SK-N-SH treated with all-trans-retinoic acid at 6 μM for 48 hours (cell line): ENCODE measurements at regions not wholly inside any gene's neighbourhood (a gene's known extent, or its start where the extent isn't known, plus 50 kb on each side); places are given as distances from the start of the nearest gene placed in this dataset.

Experiments
- ATAC-seq: fragments of 200-7000 bp; cut with Tn5 transposase; 3 replicates; pipeline ENCODE4 v1.9.1; 2020; ENCODE audit warnings: mild to moderate bottlenecking, moderate library complexity
- ARNTL ChIP-seq: fragments of 450-650 bp; formaldehyde crosslinking; IDR thresholded peaks from 2 replicates; pipeline ENCODE4 v1.5.0; 2020; ENCODE audit warnings: low read depth, mild to moderate bottlenecking, moderate library complexity, borderline replicate concordance
- BACH2 ChIP-seq: fragments of 250-450 bp; sonication (Bioruptor Pico); IDR thresholded peaks from 2 replicates; pipeline ENCODE4 v1.9.0; 2021; ENCODE audit warnings: mild to moderate bottlenecking, borderline replicate concordance
- CSDC2 ChIP-seq: fragments of 250-450 bp; sonication (Bioruptor Pico); IDR thresholded peaks from 2 replicates; pipeline ENCODE4 v1.5.0; 2020; ENCODE audit warnings: mild to moderate bottlenecking, moderate library complexity
- CSRNP3 ChIP-seq: fragments of 250-450 bp; sonication (Bioruptor Pico); IDR thresholded peaks from 2 replicates; pipeline ENCODE4 v1.5.1; 2021; ENCODE audit warnings: mild to moderate bottlenecking, moderate library complexity
- ESRRG ChIP-seq: fragments of 250-450 bp; sonication (Bioruptor Pico); IDR thresholded peaks from 2 replicates; pipeline ENCODE4 v1.6.1; 2021; ENCODE audit warnings: mild to moderate bottlenecking
- OSR1 ChIP-seq: fragments of 250-450 bp; sonication (Bioruptor Pico); IDR thresholded peaks from 2 replicates; pipeline ENCODE4 v1.8.0; 2022; ENCODE audit warnings: moderate library complexity, mild to moderate bottlenecking, inconsistent platforms
- PATZ1 ChIP-seq: fragments of 250-450 bp; sonication (Bioruptor Pico); IDR thresholded peaks from 2 replicates; pipeline ENCODE4 v1.8.0; 2020; ENCODE audit warnings: mild to moderate bottlenecking, moderate library complexity, borderline replicate concordance
- RARB ChIP-seq: fragments of 250-450 bp; sonication (Bioruptor Pico); IDR thresholded peaks from 2 replicates; pipeline ENCODE4 v1.8.0; 2021; ENCODE audit warnings: mild to moderate bottlenecking, moderate library complexity
- SNAI2 ChIP-seq: fragments of 250-450 bp; sonication (Bioruptor Pico); IDR thresholded peaks from 2 replicates; pipeline ENCODE4 v1.5.0; 2020; ENCODE audit warnings: mild to moderate bottlenecking, moderate library complexity
- TCF4 ChIP-seq: fragments of 250-450 bp; sonication (Bioruptor Pico); IDR thresholded peaks from 2 replicates; pipeline ENCODE4 v1.8.0; 2021; ENCODE audit warnings: mild to moderate bottlenecking, moderate library complexity, borderline replicate concordance
- TOX ChIP-seq: fragments of 250-450 bp; sonication (Bioruptor Pico); IDR thresholded peaks from 2 replicates; pipeline ENCODE4 v1.8.0; 2021; ENCODE audit warnings: mild to moderate bottlenecking, moderate library complexity, borderline replicate concordance
- ZFP3 ChIP-seq: fragments of 250-450 bp; sonication (Bioruptor Pico); IDR thresholded peaks from 2 replicates; pipeline ENCODE4 v1.5.0; 2020; ENCODE audit warnings: mild to moderate bottlenecking, moderate library complexity
- ZFP30 ChIP-seq: fragments of 450-650 bp; formaldehyde crosslinking; IDR thresholded peaks from 2 replicates; pipeline ENCODE4 v1.5.0; 2022; ENCODE audit warnings: mild to moderate bottlenecking, moderate library complexity
- ZNF565 ChIP-seq: fragments of 450-650 bp; formaldehyde crosslinking; conservative IDR thresholded peaks from 2 replicates; pipeline ENCODE4 v1.5.0; 2020; ENCODE audit warnings: low read depth, mild to moderate bottlenecking, moderate library complexity
- ZNF70 ChIP-seq: fragments of 450-650 bp; formaldehyde crosslinking; IDR thresholded peaks from 2 replicates; pipeline ENCODE4 v1.5.0; 2020; ENCODE audit warnings: mild to moderate bottlenecking, moderate library complexity
- ZNF8 ChIP-seq: fragments of 450-650 bp; formaldehyde crosslinking; IDR thresholded peaks from 2 replicates; pipeline ENCODE4 v1.5.0; 2020; ENCODE audit warnings: mild to moderate bottlenecking, moderate library complexity
- TF ChIP-seq, protein P1 (sequence below): fragments of 250-450 bp; sonication (Bioruptor Pico); IDR thresholded peaks from 2 replicates; pipeline ENCODE4 v1.8.0; 2021; ENCODE audit warnings: low read depth, mild to moderate bottlenecking, moderate library complexity, borderline replicate concordance
- TF ChIP-seq, protein P2 (sequence below): fragments of 250-450 bp; sonication (Bioruptor Pico); IDR thresholded peaks from 2 replicates; pipeline ENCODE4 v1.5.0; 2020; ENCODE audit warnings: mild to moderate bottlenecking, moderate library complexity
- TF ChIP-seq, protein P3 (sequence below): fragments of 250-450 bp; sonication (Bioruptor Pico); IDR thresholded peaks from 2 replicates; pipeline ENCODE4 v1.5.1; 2020; ENCODE audit warnings: low read depth, mild to moderate bottlenecking, moderate library complexity

- TF ChIP-seq, protein P1, sequence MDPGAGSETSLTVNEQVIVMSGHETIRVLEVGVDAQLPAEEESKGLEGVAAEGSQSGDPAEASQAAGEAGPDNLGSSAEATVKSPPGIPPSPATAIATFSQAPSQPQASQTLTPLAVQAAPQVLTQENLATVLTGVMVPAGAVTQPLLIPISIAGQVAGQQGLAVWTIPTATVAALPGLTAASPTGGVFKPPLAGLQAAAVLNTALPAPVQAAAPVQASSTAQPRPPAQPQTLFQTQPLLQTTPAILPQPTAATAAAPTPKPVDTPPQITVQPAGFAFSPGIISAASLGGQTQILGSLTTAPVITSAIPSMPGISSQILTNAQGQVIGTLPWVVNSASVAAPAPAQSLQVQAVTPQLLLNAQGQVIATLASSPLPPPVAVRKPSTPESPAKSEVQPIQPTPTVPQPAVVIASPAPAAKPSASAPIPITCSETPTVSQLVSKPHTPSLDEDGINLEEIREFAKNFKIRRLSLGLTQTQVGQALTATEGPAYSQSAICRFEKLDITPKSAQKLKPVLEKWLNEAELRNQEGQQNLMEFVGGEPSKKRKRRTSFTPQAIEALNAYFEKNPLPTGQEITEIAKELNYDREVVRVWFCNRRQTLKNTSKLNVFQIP = no peak
- TF ChIP-seq BACH2 = no peak
- no peak for TF ChIP-seq ESRRG (CRISPR knock-in tag)
- TF ChIP-seq, protein P2, sequence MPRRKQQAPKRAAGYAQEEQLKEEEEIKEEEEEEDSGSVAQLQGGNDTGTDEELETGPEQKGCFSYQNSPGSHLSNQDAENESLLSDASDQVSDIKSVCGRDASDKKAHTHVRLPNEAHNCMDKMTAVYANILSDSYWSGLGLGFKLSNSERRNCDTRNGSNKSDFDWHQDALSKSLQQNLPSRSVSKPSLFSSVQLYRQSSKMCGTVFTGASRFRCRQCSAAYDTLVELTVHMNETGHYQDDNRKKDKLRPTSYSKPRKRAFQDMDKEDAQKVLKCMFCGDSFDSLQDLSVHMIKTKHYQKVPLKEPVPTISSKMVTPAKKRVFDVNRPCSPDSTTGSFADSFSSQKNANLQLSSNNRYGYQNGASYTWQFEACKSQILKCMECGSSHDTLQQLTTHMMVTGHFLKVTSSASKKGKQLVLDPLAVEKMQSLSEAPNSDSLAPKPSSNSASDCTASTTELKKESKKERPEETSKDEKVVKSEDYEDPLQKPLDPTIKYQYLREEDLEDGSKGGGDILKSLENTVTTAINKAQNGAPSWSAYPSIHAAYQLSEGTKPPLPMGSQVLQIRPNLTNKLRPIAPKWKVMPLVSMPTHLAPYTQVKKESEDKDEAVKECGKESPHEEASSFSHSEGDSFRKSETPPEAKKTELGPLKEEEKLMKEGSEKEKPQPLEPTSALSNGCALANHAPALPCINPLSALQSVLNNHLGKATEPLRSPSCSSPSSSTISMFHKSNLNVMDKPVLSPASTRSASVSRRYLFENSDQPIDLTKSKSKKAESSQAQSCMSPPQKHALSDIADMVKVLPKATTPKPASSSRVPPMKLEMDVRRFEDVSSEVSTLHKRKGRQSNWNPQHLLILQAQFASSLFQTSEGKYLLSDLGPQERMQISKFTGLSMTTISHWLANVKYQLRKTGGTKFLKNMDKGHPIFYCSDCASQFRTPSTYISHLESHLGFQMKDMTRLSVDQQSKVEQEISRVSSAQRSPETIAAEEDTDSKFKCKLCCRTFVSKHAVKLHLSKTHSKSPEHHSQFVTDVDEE (CRISPR knock-in tag) = no peak
- no peak for ATAC-seq
Observed at GRCh38 chr10:78728176-78728575, 340.6 kb upstream of the ZMIZ1 start.

DNA sequence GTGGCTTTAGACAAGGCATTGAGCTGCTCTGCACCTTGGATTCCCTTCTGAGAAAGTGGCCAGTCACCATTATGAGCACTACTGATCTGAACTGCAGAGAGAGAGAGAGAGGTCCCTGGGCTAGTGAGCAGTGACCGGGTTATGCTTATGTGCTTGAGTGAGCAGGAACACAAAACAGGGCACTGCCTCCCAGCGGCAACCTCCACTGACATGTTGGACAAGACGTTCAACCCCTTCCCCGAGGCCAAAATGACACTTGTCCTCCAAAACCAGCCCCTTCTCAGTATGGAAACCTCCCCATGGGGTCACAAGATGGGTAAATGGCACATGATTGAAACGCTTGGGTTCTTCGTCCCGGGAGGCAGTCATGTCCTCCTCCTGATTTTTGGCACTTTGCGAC lies 339.4 kb upstream of the ZMIZ1 start:
- ATAC-seq = no peak
- no peak for TF ChIP-seq BACH2
- no peak for TF ChIP-seq CSDC2
- no peak for TF ChIP-seq PATZ1 (CRISPR knock-in tag)
- no peak for TF ChIP-seq RARB (CRISPR knock-in tag)
- no peak for TF ChIP-seq TOX
- TF ChIP-seq ZNF565 (CRISPR knock-in tag) = no peak
- no peak for TF ChIP-seq CSRNP3
- no peak for TF ChIP-seq SNAI2 (CRISPR knock-in tag)
- no peak for TF ChIP-seq OSR1
- no peak for TF ChIP-seq ZNF70 (CRISPR knock-in tag)
- no peak for TF ChIP-seq TCF4
- no peak for TF ChIP-seq ZNF8 (CRISPR knock-in tag)
- TF ChIP-seq, protein P1 = no peak
- TF ChIP-seq, protein P2 (CRISPR knock-in tag) = no peak

DNA sequence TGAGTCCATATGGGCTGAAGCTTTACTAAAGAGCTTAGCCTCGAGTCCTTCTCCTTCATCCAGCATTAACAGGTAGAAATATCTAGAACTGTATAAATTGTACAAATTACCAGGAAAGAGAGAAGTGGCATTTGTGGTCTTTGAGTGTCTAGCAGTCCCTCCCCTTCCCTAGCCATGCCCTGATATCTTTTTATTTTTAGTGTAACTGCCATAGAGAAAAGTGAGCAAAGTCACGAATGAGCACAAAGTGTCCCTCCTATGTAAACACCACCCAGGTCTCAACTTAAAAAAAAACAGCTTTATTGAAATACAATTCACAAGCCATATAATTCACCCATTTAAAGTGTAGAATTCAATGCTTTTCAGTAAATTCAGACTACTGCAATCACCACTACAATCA lies 339.0 kb upstream of the ZMIZ1 start:
- TF ChIP-seq ESRRG (CRISPR knock-in tag) (no peak), ZFP30 (CRISPR knock-in tag) (no peak), ZNF70 (CRISPR knock-in tag) (no peak), BACH2 (no peak), ZNF8 (CRISPR knock-in tag) (no peak), SNAI2 (CRISPR knock-in tag) (no peak), RARB (CRISPR knock-in tag) (no peak), ZFP3 (CRISPR knock-in tag) (no peak), ARNTL (CRISPR knock-in tag) (no peak)
- TF ChIP-seq, protein P3, sequence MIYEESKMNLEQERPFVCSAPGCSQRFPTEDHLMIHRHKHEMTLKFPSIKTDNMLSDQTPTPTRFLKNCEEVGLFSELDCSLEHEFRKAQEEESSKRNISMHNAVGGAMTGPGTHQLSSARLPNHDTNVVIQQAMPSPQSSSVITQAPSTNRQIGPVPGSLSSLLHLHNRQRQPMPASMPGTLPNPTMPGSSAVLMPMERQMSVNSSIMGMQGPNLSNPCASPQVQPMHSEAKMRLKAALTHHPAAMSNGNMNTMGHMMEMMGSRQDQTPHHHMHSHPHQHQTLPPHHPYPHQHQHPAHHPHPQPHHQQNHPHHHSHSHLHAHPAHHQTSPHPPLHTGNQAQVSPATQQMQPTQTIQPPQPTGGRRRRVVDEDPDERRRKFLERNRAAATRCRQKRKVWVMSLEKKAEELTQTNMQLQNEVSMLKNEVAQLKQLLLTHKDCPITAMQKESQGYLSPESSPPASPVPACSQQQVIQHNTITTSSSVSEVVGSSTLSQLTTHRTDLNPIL (CRISPR knock-in tag) = no peak
- TF ChIP-seq, protein P2 (CRISPR knock-in tag) = no peak
- ATAC-seq = no peak
